GM10266 (cell line): ENCODE measurements at regions not wholly inside any gene's neighbourhood (a gene's known extent, or its start where the extent isn't known, plus 50 kb on each side); places are given as distances from the start of the nearest gene placed in this dataset.

Experiments used
- DNase-seq: peaks from one replicate; pipeline ENCODE4 v3.0.0; 2012; ENCODE audit errors: extremely low spot score
- CTCF ChIP-seq: IDR thresholded peaks from 2 replicates; pipeline ENCODE4 v1.5.1; 2012; ENCODE audit warnings: mild to moderate bottlenecking, low read depth; ENCODE audit not compliant: control insufficient read depth, insufficient read depth; ENCODE audit errors: missing control alignments

GRCh38 chr13:73974051-73974450 lies 160.2 kb downstream of the KLF12 start:
- no peak for TF ChIP-seq CTCF
- no peak for DNase-seq

- TF ChIP-seq CTCF: no peak
- no peak for DNase-seq
These were observed 161.0 kb downstream of the KLF12 start for GRCh38 chr13:73973156-73973555.

- no peak for TF ChIP-seq CTCF
- DNase-seq: no peak
These were observed 161.7 kb downstream of the KLF12 start for GRCh38 chr13:73972545-73972944.

- DNase-seq: no peak
- no peak for TF ChIP-seq CTCF
These were observed 162.7 kb downstream of the KLF12 start for GRCh38 chr13:73971481-73971880.

GRCh38 chr13:73970421-73971055 lies 163.7 kb downstream of the KLF12 start:
- DNase-seq: no peak
- no peak for TF ChIP-seq CTCF

GRCh38 chr13:73967397-73968165 lies 166.6 kb downstream of the KLF12 start:
- DNase-seq: peak; percentile 48
- TF ChIP-seq CTCF: no peak

GRCh38 chr13:73966331-73966730 lies 167.9 kb downstream of the KLF12 start:
- DNase-seq: no peak
- TF ChIP-seq CTCF: no peak
